ENCODE measurements at regions not wholly inside any gene's neighbourhood (a gene's known extent, or its start where the extent isn't known, plus 50 kb on each side); places are given as distances from the start of the nearest gene placed in this dataset.

DNA sequence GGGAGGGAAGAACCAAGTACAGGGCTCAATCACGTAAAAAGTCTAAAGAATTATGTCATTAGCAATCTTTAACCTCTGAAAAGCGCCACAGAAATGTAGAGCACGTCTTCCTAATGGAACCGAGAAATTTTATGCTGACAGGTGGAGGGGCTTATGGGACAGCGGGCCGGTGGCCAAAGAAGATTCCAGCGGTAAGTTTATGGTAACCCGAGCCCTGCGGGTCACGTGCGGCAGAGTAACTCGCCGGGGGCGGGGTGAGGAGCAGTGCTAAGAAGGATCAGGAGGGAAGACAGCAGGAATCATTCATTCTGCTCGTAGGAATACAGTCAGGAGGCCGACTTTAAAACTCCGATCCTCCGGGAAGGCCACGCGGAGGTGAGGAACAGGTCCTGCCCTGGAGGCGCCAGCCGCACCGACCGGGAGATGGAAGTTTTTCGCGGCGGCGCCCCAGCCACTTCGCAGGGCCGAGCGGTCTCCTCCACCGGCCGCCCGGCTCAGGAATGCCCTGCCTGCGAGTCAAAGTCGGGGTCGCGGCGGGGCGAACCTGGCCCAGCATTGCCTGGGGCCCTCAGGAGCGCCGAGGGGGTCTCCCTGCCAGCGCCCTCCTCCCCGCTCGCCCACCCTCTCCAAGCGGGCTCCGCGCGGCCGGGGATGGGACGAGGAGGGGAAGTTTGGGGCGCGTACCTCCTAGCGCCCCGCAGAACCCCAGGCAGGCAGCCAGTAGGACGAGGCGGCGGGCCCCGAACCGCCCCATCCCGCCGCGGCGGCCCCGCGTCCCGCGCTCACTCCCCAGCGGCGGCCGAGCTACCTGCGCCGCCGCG is 101.8 kb downstream of the ESM1 start:
- TF ChIP-seq, protein P1, sequence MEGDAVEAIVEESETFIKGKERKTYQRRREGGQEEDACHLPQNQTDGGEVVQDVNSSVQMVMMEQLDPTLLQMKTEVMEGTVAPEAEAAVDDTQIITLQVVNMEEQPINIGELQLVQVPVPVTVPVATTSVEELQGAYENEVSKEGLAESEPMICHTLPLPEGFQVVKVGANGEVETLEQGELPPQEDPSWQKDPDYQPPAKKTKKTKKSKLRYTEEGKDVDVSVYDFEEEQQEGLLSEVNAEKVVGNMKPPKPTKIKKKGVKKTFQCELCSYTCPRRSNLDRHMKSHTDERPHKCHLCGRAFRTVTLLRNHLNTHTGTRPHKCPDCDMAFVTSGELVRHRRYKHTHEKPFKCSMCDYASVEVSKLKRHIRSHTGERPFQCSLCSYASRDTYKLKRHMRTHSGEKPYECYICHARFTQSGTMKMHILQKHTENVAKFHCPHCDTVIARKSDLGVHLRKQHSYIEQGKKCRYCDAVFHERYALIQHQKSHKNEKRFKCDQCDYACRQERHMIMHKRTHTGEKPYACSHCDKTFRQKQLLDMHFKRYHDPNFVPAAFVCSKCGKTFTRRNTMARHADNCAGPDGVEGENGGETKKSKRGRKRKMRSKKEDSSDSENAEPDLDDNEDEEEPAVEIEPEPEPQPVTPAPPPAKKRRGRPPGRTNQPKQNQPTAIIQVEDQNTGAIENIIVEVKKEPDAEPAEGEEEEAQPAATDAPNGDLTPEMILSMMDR (IDR thresholded peaks at IDR 0.05), result no peak
- TF ChIP-seq POLR2AphosphoS5 (IDR thresholded peaks at IDR 0.05), result no peak
- TF ChIP-seq POLR2A (IDR thresholded peaks at IDR 0.05), result no peak
- TF ChIP-seq EP300 (IDR thresholded peaks at IDR 0.05), result no peak
- Histone ChIP-seq H3K27ac (peak overlapping the region in 3 of 5 donors; percentile 54 to 60 (median 58)), H3K36me3 (no peaks in the 10 kb centered on the region), H3K9me3 (no peaks in the 10 kb centered on the region), H3K4me3 (peak overlapping the region; percentile 52 to 65 (median 58)), H3K4me1 (peaks cover 7 to 31% (median 14%) of the 10 kb centered on the region in 4 donors), H3K27me3 (peaks cover 0 to 22% (median 15%) of the 10 kb centered on the region in 3 donors)
- DNase-seq, result peak; percentile 50 to 85
- intact Hi-C loops (cut with DNase I; ENCODE audit: low total_unique reads), result no loop called here
- WGBS, 5 donors, result 3 to 8% (median 5%) methylated on average over 30 to 75 of the region's 75 CpGs

DNA sequence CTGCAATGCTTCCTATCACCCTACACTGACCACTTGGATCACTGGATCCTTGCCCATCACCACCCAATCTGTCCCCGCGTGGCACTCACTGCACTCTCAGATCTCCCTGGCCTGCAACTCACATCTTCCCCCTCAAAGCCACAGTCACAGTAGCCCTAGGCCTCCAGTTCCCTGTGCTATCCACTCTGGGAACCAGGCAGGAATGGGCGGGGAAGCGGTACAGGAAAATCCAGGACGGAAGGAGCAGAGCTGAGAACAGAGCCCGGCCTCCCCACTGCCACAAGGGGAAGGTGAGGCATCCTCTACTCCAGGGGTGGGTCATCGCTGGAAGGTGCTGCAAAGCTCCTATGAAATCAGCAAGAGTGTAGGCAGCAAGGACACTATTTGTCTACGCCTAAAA is 102.6 kb downstream of the ESM1 start:
- Histone ChIP-seq H3K27me3 (peaks cover 0 to 22% (median 15%) of the 10 kb centered on the region in 3 donors), H3K9me3 (no peaks in the 10 kb centered on the region), H3K36me3 (no peaks in the 10 kb centered on the region), H3K4me3 (peak overlapping the region in 3 of 4 donors; percentile 52 to 65 (median 57)), H3K27ac (peak overlapping the region in 2 of 5 donors; percentile 58 to 60), H3K4me1 (peaks cover 7 to 35% (median 14%) of the 10 kb centered on the region in 4 donors)
- no peak for DNase-seq
- intact Hi-C loops (cut with DNase I; ENCODE audit: low total_unique reads), result no loop called here
- no peak for TF ChIP-seq POLR2A (IDR thresholded peaks at IDR 0.05)
- TF ChIP-seq, protein P1 (IDR thresholded peaks at IDR 0.05), result no peak
- no peak for TF ChIP-seq EP300 (IDR thresholded peaks at IDR 0.05)
- no peak for TF ChIP-seq POLR2AphosphoS5 (IDR thresholded peaks at IDR 0.05)
- WGBS, 5 donors, result 85 to 90% (median 88%) methylated on average over 8 of the region's 8 CpGs

DNA sequence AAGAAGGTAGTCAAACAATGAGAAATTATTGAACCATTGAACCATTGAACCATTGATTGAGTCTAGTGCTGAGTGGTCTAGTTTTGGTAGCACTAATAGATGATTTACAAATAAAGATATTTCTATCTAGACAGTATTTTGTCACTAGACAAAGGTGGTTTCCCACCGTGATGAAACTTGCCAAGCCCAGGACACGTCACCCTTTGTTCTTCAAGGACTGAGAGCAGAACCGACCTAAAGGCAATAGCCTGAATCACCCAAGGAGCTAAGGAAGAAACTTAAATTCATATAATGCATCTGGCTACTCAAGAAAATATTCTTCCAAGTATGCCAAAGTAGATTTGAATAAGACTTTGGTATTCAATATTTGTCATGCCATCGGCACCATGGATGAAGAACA is 103.3 kb downstream of the ESM1 start:
- no peaks in the 10 kb centered on the region for H3K9me3 ChIP-seq
- H3K4me1 ChIP-seq, result peaks cover 7 to 40% (median 14%) of the 10 kb centered on the region in 4 donors
- H3K4me3 ChIP-seq, result no peak overlapping the region
- intact Hi-C loops (cut with DNase I; ENCODE audit: low total_unique reads), result no loop called here
- no peak for DNase-seq
- no peaks in the 10 kb centered on the region for H3K36me3 ChIP-seq
- WGBS, 5 donors, result 70 to 91% (median 73%) methylated on average over 4 of the region's 4 CpGs
- peaks cover 0 to 22% (median 15%) of the 10 kb centered on the region in 3 donors for H3K27me3 ChIP-seq
- H3K27ac ChIP-seq, result no peak overlapping the region
- TF ChIP-seq EP300 (IDR thresholded peaks at IDR 0.05) (no peak), POLR2A (IDR thresholded peaks at IDR 0.05) (no peak), POLR2AphosphoS5 (IDR thresholded peaks at IDR 0.05) (no peak)
- TF ChIP-seq, protein P1 (IDR thresholded peaks at IDR 0.05), result no peak

DNA sequence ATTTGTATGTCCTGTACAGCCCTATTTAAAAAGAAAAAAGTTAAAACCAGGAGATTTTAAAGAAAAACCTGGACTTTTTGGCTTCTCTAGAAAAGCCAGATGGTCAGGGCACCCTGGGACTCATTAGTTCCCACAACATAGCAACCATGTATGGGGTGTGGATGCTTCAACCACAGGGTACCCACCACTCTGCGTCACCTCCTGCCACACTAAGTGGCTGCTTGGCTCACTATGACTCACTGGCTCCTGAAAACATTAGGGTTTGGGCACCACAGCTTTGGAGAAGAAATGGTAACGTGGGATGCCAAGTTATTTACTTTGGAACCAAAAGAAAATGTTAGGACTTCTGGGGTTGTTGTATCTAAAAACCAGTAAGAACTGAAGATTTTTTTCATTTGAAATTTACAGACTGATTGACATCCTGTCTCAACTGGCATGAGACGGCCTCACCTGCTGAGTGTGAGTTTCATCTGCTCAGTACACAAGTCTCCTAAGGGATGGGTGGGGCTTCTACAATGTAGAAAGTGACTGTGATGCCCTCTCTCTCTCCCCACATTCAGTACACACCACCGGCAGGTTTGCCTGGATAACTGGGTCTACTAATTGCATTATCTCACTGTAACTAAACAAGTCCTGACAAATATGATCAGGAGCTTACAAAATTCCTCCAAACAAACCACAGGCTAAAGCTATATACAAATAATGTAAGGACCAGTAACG is 103.9 kb downstream of the ESM1 start:
- peaks cover 0 to 22% (median 15%) of the 10 kb centered on the region in 3 donors for H3K27me3 ChIP-seq
- no peaks in the 10 kb centered on the region for H3K9me3 ChIP-seq
- H3K27ac ChIP-seq, result no peak overlapping the region
- no peak for TF ChIP-seq POLR2AphosphoS5 (IDR thresholded peaks at IDR 0.05)
- TF ChIP-seq EP300 (IDR thresholded peaks at IDR 0.05), result no peak
- no peak for TF ChIP-seq POLR2A (IDR thresholded peaks at IDR 0.05)
- TF ChIP-seq, protein P1 (IDR thresholded peaks at IDR 0.05), result no peak
- intact Hi-C loops (cut with DNase I; ENCODE audit: low total_unique reads), result no loop called here
- peaks cover 7 to 43% (median 14%) of the 10 kb centered on the region in 4 donors for H3K4me1 ChIP-seq
- WGBS, 5 donors, result 56 to 84% (median 68%) methylated on average over 4 to 5 of the region's 5 CpGs
- no peaks in the 10 kb centered on the region for H3K36me3 ChIP-seq
- peak in 1 of 2 donors; percentile 23 for DNase-seq
- H3K4me3 ChIP-seq, result no peak overlapping the region

Data from stomach (tissue), 8 donors.